NB4 (cell line): ENCODE measurements at regions not wholly inside any gene's neighbourhood (a gene's known extent, or its start where the extent isn't known, plus 50 kb on each side); places are given as distances from the start of the nearest gene placed in this dataset.

Experiments used
- POLR2A ChIP-seq: IDR thresholded peaks from 2 replicates; pipeline ENCODE4 v1.6.1; 2011; ENCODE audit warnings: mild to moderate bottlenecking; ENCODE audit not compliant: insufficient read length; ENCODE audit errors: extremely low read depth
- TF ChIP-seq, protein P1 (sequence below): IDR thresholded peaks from one replicate; pipeline ENCODE4 v1.5.1; 2012; ENCODE audit warnings: low read depth, low read length

DNA sequence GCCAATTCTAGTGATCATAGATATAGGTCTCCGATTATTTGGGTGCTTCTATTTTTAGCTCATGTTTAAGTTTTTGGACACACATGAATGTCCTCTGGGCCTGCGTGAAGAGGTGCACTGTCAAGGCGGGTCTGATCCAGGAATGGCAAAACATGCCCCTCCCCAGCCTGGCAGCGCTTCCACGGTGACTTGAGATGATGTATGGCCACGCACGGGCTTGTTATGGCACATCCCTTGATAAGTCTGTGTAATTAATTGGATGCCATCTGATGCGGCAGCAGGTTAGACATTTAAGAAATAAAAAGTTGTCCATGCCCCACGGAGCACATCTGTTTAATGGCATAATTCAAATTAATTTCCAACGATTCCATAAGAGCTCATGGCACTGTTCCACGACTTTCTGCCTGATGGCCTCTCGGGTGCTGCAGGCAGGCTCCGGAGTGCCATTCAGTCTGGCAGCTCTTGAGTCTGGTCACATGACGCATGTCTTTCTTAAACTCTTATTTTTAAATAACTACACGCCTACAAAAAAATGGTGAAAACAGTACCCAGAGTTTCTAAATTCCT is 151.4 kb downstream of the ACKR3 start:
- TF ChIP-seq, protein P1, sequence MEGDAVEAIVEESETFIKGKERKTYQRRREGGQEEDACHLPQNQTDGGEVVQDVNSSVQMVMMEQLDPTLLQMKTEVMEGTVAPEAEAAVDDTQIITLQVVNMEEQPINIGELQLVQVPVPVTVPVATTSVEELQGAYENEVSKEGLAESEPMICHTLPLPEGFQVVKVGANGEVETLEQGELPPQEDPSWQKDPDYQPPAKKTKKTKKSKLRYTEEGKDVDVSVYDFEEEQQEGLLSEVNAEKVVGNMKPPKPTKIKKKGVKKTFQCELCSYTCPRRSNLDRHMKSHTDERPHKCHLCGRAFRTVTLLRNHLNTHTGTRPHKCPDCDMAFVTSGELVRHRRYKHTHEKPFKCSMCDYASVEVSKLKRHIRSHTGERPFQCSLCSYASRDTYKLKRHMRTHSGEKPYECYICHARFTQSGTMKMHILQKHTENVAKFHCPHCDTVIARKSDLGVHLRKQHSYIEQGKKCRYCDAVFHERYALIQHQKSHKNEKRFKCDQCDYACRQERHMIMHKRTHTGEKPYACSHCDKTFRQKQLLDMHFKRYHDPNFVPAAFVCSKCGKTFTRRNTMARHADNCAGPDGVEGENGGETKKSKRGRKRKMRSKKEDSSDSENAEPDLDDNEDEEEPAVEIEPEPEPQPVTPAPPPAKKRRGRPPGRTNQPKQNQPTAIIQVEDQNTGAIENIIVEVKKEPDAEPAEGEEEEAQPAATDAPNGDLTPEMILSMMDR, result no peak
- no peak for TF ChIP-seq POLR2A
